ENCODE measurements at regions not wholly inside any gene's neighbourhood (a gene's known extent, or its start where the extent isn't known, plus 50 kb on each side); places are given as distances from the start of the nearest gene placed in this dataset.

DNA sequence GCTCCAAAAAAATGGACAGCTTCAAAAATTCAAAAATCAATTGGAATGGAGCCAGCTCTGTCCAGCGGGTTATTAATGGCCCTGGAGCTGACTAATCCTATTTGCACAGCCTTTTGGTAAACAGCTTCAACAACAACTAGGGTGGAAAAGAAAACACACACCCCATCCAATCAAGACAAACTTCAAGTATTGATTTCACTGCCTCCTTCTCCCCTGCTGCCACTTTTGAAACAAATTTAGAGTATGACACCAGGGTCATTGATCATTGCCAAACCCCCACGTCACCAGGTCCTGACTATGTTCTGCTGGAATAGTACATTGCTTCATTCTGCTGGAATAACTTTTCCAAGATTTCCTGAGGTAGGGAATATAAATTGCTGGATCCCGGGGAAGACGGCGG lies 56.8 kb upstream of the GTF3A start:
- no peak for DNase-seq (ENCODE audit: low read depth)

DNA sequence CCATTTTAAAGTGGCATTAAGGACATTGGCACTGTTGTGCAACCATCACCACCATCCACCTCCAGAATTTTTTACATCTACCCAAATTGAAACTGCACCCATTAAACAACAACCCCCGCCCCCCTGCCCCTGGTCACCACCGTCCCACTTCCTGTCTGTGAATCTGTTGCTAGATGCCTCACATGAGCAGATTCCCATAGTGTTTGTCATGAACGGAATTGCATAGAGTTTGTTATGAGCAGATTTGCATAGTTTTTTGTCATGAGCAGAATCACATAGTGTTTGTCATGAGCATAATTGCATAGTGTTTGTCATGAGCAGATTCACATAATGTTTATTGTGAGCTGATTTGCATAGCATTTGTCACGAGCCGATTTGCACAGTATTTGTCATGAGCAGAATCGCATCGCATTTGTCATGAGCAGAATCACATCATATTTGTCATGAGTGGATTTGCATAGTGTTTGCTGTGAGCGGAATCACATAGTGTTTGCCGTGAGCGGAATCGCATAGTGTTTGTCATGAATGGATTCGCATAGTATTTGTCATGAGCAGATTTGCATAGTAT lies 54.0 kb upstream of the GTF3A start:
- no peak for DNase-seq (ENCODE audit: low read depth)

DNA sequence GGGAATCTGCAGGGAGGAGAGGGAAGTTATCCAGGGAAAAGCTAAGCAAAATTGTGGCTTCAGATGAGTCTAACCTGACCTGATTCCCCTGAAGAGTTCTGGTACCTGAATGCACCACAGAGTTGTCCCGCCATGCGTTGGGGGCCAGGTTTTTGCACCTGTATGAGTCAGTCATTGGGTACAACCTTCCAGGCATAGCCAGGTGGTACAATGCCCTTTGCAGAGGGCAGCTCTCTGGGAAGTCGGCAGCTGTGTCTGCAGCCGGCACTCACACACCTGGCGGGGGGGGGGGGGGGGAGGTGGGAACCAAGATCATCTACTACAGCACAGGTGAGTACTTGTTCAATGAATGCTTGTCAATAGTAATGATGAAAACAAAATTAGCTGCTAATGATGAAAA lies 52.5 kb upstream of the GTF3A start:
- no peak for DNase-seq (ENCODE audit: low read depth)

DNA sequence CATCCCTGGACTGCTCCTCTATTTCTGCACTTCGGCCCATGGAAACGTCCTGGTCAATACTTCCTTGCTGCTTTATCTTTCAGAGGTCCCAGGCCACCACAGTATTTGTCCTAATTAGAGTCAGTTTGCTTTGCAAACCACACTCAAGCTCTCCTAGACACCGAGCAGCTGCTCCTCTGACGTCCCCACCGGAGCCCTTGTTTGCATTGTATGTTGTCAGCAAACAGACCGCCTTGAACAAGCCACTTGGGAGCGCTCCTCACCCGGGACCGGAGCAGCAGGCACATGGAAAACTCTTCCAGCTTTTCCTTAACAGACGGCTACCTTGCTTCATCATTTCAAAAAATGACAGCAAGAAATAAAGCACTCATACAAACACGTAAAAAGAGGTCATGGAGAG lies 51.5 kb upstream of the GTF3A start:
- no peak for DNase-seq (ENCODE audit: low read depth)

DNA sequence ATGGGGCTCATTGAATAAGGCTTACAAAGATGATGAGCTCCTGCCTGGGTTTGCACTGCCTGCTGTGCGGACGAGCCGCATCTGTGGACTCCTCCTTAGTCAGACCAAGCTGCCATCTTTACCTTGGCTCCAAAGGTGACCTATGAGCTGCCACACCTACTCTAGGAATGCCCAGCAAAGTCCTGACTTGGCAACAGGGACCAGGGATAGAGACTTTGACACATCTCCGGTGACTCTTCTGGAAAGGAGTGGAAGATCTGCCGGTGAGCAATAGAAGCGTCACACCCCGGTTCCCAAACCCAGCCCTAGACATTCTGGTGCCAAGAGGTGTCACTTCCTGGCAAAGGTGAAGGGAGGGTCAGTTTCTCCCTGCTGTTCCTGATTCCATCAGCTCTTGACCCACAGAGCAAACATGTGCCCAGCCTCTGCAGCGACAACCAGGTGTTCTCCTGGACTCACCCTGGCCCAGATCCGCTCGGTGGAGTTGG lies 50.2 kb upstream of the GTF3A start:
- DNase-seq (ENCODE audit: low read depth): no peak
